Neural progenitor cell (in vitro differentiated cells): ENCODE measurements at regions not wholly inside any gene's neighbourhood (a gene's known extent, or its start where the extent isn't known, plus 50 kb on each side); places are given as distances from the start of the nearest gene placed in this dataset.

ENCODE experiments used
- CTCF ChIP-seq: fragments of 200-600 bp; sonication (generic); IDR thresholded peaks from 2 replicates; pipeline ENCODE4 v1.5.1; 2017; ENCODE audit warnings: antibody characterized with exemption, mild to moderate bottlenecking
- EZH2 ChIP-seq: fragments of 200-600 bp; sonication (generic); IDR thresholded peaks from 2 replicates; pipeline ENCODE4 v1.6.1; 2017; ENCODE audit warnings: antibody characterized with exemption, mild to moderate bottlenecking, moderate library complexity

DNA sequence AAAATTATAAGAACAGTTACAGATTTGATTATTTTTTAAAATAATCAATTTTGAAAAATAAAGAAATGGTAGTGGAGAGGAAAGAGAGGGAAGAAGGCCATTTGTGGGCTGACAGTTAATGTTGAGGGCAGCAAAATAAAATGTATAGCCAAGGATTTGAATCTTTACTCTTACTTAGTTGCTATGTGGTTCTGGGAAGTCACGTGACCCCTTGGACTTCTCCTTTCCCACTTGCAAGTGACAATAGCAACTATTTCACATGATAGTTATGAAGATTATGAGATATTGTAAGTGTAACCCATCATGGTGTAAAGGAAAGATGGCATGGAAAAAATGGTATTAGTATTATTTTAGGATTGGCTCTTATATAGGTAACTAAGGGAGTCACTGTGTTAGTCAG lies 567.3 kb upstream of the GHITM start:
- TF ChIP-seq CTCF = no peak
- TF ChIP-seq EZH2 = no peak
